ENCODE measurements at regions not wholly inside any gene's neighbourhood (a gene's known extent, or its start where the extent isn't known, plus 50 kb on each side); places are given as distances from the start of the nearest gene placed in this dataset.

- TF ChIP-seq, protein P1, sequence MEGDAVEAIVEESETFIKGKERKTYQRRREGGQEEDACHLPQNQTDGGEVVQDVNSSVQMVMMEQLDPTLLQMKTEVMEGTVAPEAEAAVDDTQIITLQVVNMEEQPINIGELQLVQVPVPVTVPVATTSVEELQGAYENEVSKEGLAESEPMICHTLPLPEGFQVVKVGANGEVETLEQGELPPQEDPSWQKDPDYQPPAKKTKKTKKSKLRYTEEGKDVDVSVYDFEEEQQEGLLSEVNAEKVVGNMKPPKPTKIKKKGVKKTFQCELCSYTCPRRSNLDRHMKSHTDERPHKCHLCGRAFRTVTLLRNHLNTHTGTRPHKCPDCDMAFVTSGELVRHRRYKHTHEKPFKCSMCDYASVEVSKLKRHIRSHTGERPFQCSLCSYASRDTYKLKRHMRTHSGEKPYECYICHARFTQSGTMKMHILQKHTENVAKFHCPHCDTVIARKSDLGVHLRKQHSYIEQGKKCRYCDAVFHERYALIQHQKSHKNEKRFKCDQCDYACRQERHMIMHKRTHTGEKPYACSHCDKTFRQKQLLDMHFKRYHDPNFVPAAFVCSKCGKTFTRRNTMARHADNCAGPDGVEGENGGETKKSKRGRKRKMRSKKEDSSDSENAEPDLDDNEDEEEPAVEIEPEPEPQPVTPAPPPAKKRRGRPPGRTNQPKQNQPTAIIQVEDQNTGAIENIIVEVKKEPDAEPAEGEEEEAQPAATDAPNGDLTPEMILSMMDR (IDR thresholded peaks at IDR 0.05; ENCODE audit: poor library complexity) = no peak
- TF ChIP-seq EZH2 (IDR thresholded peaks at IDR 0.05; ENCODE audit: borderline replicate concordance) = no peak
Observed at GRCh38 chr13:104949840-104950740, 1585.4 kb downstream of the EFNB2 start.

Measured in hepatocyte (in vitro differentiated cells).